ENCODE measurements at regions not wholly inside any gene's neighbourhood (a gene's known extent, or its start where the extent isn't known, plus 50 kb on each side); places are given as distances from the start of the nearest gene placed in this dataset.

- TF ChIP-seq CTCF (IDR thresholded peaks at IDR 0.05) (no peak), POLR2A (IDR thresholded peaks at IDR 0.05) (no peak)
These were observed 243.2 kb upstream of the LRRN1 start for GRCh38 chr3:3556078-3556477.

Data from uterus (tissue), 2 donors.